ENCODE measurements at regions not wholly inside any gene's neighbourhood (a gene's known extent, or its start where the extent isn't known, plus 50 kb on each side); places are given as distances from the start of the nearest gene placed in this dataset.

GRCh38 chr2:207224791-207225482, 59.2 kb upstream of the KLF7 start:
- no peak for DNase-seq (ENCODE audit: low read depth)
- no peak for TF ChIP-seq CTCF (conservative IDR thresholded peaks at IDR 0.05; ENCODE audit: low read length)
- no peak overlapping the region for H3K4me3 ChIP-seq (ENCODE audit: low read length)

- DNase-seq (ENCODE audit: low read depth), result no peak
- no peak overlapping the region for H3K4me3 ChIP-seq (ENCODE audit: low read length)
- no peak for TF ChIP-seq CTCF (conservative IDR thresholded peaks at IDR 0.05; ENCODE audit: low read length)
Measured at GRCh38 chr2:207225773-207226172, 60.0 kb upstream of the KLF7 start.

- H3K4me3 ChIP-seq (ENCODE audit: low read length), result no peak overlapping the region
- TF ChIP-seq CTCF (conservative IDR thresholded peaks at IDR 0.05; ENCODE audit: low read length), result no peak
- no peak for DNase-seq (ENCODE audit: low read depth)
Measured at GRCh38 chr2:207226243-207226642, 60.5 kb upstream of the KLF7 start.

- H3K4me3 ChIP-seq (ENCODE audit: low read length), result no peak overlapping the region
- no peak for TF ChIP-seq CTCF (conservative IDR thresholded peaks at IDR 0.05; ENCODE audit: low read length)
- DNase-seq (ENCODE audit: low read depth), result no peak
Measured at GRCh38 chr2:207226671-207227061, 60.9 kb upstream of the KLF7 start.

GRCh38 chr2:207227062-207227748, 61.5 kb upstream of the KLF7 start:
- no peak overlapping the region for H3K4me3 ChIP-seq (ENCODE audit: low read length)
- no peak for TF ChIP-seq CTCF (conservative IDR thresholded peaks at IDR 0.05; ENCODE audit: low read length)
- DNase-seq (ENCODE audit: low read depth), result peak; percentile 38

GRCh38 chr2:207227749-207228145, 62.0 kb upstream of the KLF7 start:
- H3K4me3 ChIP-seq (ENCODE audit: low read length), result no peak overlapping the region
- no peak for DNase-seq (ENCODE audit: low read depth)
- TF ChIP-seq CTCF (conservative IDR thresholded peaks at IDR 0.05; ENCODE audit: low read length), result no peak

GRCh38 chr2:207228402-207228801, 62.7 kb upstream of the KLF7 start:
- H3K4me3 ChIP-seq (ENCODE audit: low read length), result no peak overlapping the region
- TF ChIP-seq CTCF (conservative IDR thresholded peaks at IDR 0.05; ENCODE audit: low read length), result no peak
- DNase-seq (ENCODE audit: low read depth), result no peak
